H1 (cell line): ENCODE measurements at regions not wholly inside any gene's neighbourhood (a gene's known extent, or its start where the extent isn't known, plus 50 kb on each side); places are given as distances from the start of the nearest gene placed in this dataset.

Experiments used
- CTCF ChIA-PET: fragments of 300-600 bp; sonication (Branson Sonifier 250); formaldehyde crosslinking; loops from one replicate; lab custom pipeline; 2021; ENCODE audit not compliant: partially characterized antibody; lab: Charles Lee
- POLR2A ChIA-PET: fragments of 300-600 bp; sonication (Branson Sonifier 250); formaldehyde crosslinking; loops from one replicate; lab custom pipeline; 2021; ENCODE audit warnings: inconsistent platforms; ENCODE audit not compliant: partially characterized antibody; lab: Charles Lee
- DNase-seq, 2 experiments: peaks; one replicate each; pipeline versions ENCODE4 v3.0.0 to v3.0.0-alpha.2; 2010 to 2022; ENCODE audit warnings: low spot score in 2 of 2, low read depth in 1 of 2, mixed read lengths in 1 of 2
- FAIRE-seq: peaks from 2 replicates; lab custom pipeline; 2011; peaks lifted over from hg19 to GRCh38; lab: Jason Lieb, UNC
- H2AFZ ChIP-seq: 2 replicates; pipeline ENCODE4 v1.8.1; 2012; ENCODE audit warnings: low read length, inconsistent platforms
- H2AK5ac ChIP-seq: 2 replicates; pipeline ENCODE4 v1.6.1; 2013; ENCODE audit warnings: low read depth, low read length
- H2BK120ac ChIP-seq: replicated peaks from 2 replicates; pipeline ENCODE3; 2013; ENCODE audit warnings: low read depth, low read length, inconsistent platforms
- H2BK12ac ChIP-seq: 2 replicates; pipeline ENCODE4 v1.6.1; 2013; ENCODE audit warnings: low read depth, low read length
- H2BK15ac ChIP-seq: 2 replicates; pipeline ENCODE4 v1.6.1; 2013; ENCODE audit warnings: low read length
- H2BK20ac ChIP-seq: 2 replicates; pipeline ENCODE4 v1.6.1; 2013; ENCODE audit warnings: low read length
- H2BK5ac ChIP-seq: 2 replicates; pipeline ENCODE4 v1.6.1; 2013; ENCODE audit warnings: low read depth, low read length
- H3K14ac ChIP-seq: 2 replicates; pipeline ENCODE4 v1.6.1; 2013; ENCODE audit warnings: inconsistent platforms; ENCODE audit not compliant: insufficient read length
- H3K18ac ChIP-seq: 2 replicates; pipeline ENCODE4 v1.6.1; 2013; ENCODE audit warnings: low read length; ENCODE audit errors: extremely low read depth
- H3K23ac ChIP-seq: 2 replicates; pipeline ENCODE4 v1.6.1; 2013; ENCODE audit warnings: inconsistent platforms; ENCODE audit not compliant: insufficient read length
- H3K23me2 ChIP-seq: 2 replicates; pipeline ENCODE4 v1.6.1; 2013; ENCODE audit warnings: low read depth, low read length
- H3K27ac ChIP-seq: 2 replicates; pipeline ENCODE4 v1.6.1; 2011; ENCODE audit warnings: low read depth, low read length, inconsistent platforms
- H3K27me3 ChIP-seq, 4 experiments: replicated peaks in 1 of 4; 1 replicate in 1 of 4; 2 replicates in 3 of 4; pipeline versions ENCODE4 v1.6.1 to v1.8.1; 2011 to 2013; ENCODE audit warnings: low read length in 3 of 4, mild to moderate bottlenecking in 3 of 4, inconsistent platforms in 2 of 4, mixed read lengths in 2 of 4, moderate library complexity in 1 of 4; ENCODE audit not compliant: control insufficient read depth in 3 of 4, insufficient read depth in 3 of 4; ENCODE audit errors: extremely low read depth in 1 of 4
- H3K36me3 ChIP-seq, 4 experiments: 2 replicates each; pipeline versions ENCODE4 v1.6.1 to v1.8.1; 2011 to 2013; ENCODE audit warnings: mild to moderate bottlenecking in 4 of 4, low read length in 3 of 4, moderate library complexity in 2 of 4, control low read depth in 1 of 4, inconsistent platforms in 1 of 4; ENCODE audit not compliant: insufficient read depth in 4 of 4, control insufficient read depth in 2 of 4
- H3K4ac ChIP-seq: replicated peaks from 2 replicates; pipeline ENCODE3; 2013; ENCODE audit warnings: low read length, low read depth, mixed read lengths, inconsistent platforms; ENCODE audit not compliant: insufficient read length
- H3K4me1 ChIP-seq, 4 experiments: replicated peaks in 1 of 4; 1 replicate in 1 of 4; 2 replicates in 3 of 4; pipeline versions ENCODE4 v1.6.1 to v1.8.1; 2011 to 2013; ENCODE audit warnings: low read length in 3 of 4, inconsistent platforms in 2 of 4, mixed read lengths in 1 of 4; ENCODE audit not compliant: insufficient read depth in 4 of 4, control insufficient read depth in 3 of 4
- H3K4me2 ChIP-seq, 2 experiments: 2 replicates each; pipeline versions ENCODE4 v1.6.1 to v1.8.1; 2011 to 2013; ENCODE audit warnings: low read depth in 2 of 2, low read length in 2 of 2, control low read depth in 1 of 2, inconsistent platforms in 1 of 2, mild to moderate bottlenecking in 1 of 2; ENCODE audit not compliant: insufficient read depth in 1 of 2
- H3K4me3 ChIP-seq, 4 experiments: fragments of 200-600, 300-600 bp in 1 of 4; sonication (generic), shearing (Covaris generic), sonication (Bioruptor Twin) in 1 of 4; 2 replicates each; pipeline versions ENCODE4 v1.5.1 to v1.8.1; 2011 to 2016; ENCODE audit warnings: low read length in 4 of 4, low read depth in 3 of 4, control low read depth in 2 of 4, inconsistent platforms in 2 of 4, mild to moderate bottlenecking in 2 of 4, mixed read lengths in 1 of 4, moderate library complexity in 1 of 4; ENCODE audit not compliant: insufficient read depth in 2 of 4; ENCODE audit errors: extremely low read depth in 1 of 4
- H3K56ac ChIP-seq: replicated peaks from 2 replicates; pipeline ENCODE3; 2013; ENCODE audit warnings: low read depth, mild to moderate bottlenecking, mixed read lengths, low read length, inconsistent platforms; ENCODE audit not compliant: insufficient read length
- H3K79me1 ChIP-seq: 2 replicates; pipeline ENCODE4 v1.6.1; 2013; ENCODE audit warnings: low read depth, low read length, control low read depth
- H3K79me2 ChIP-seq, 2 experiments: 2 replicates each; pipeline versions ENCODE4 v1.6.1 to v1.8.1; 2012 to 2013; ENCODE audit warnings: low read length in 2 of 2, mild to moderate bottlenecking in 2 of 2, inconsistent platforms in 1 of 2; ENCODE audit not compliant: insufficient read depth in 2 of 2, control insufficient read depth in 1 of 2
- H3K9ac ChIP-seq, 4 experiments: replicated peaks in 1 of 4; 1 replicate in 1 of 4; 2 replicates in 3 of 4; pipeline versions ENCODE4 v1.6.1 to v1.8.1; 2011 to 2013; ENCODE audit warnings: low read depth in 3 of 4, low read length in 3 of 4, control low read depth in 2 of 4, mild to moderate bottlenecking in 2 of 4, moderate library complexity in 2 of 4, inconsistent platforms in 1 of 4; ENCODE audit errors: extremely low read depth in 1 of 4
- H3K9me3 ChIP-seq, 2 experiments: 2 replicates each; pipeline versions ENCODE4 v1.6.1 to v1.8.1; 2012 to 2013; ENCODE audit warnings: mild to moderate bottlenecking in 2 of 2, moderate library complexity in 2 of 2, control low read depth in 1 of 2, inconsistent platforms in 1 of 2, low read depth in 1 of 2, low read length in 1 of 2, mixed read lengths in 1 of 2; ENCODE audit not compliant: insufficient read depth in 2 of 2
- H4K20me1 ChIP-seq, 2 experiments: replicated peaks in 1 of 2; 2 replicates each; pipeline versions ENCODE3 to v1.8.1; 2011 to 2013; ENCODE audit warnings: inconsistent platforms in 2 of 2, low read length in 2 of 2, mild to moderate bottlenecking in 1 of 2; ENCODE audit not compliant: insufficient read depth in 2 of 2, control insufficient read depth in 1 of 2
- H4K5ac ChIP-seq: 2 replicates; pipeline ENCODE4 v1.6.1; 2013; ENCODE audit warnings: low read length, low read depth, mixed read lengths, inconsistent platforms; ENCODE audit not compliant: insufficient read length
- H4K8ac ChIP-seq: 2 replicates; pipeline ENCODE4 v1.8.0; 2013; ENCODE audit warnings: mild to moderate bottlenecking, moderate library complexity, low read length, inconsistent platforms; ENCODE audit not compliant: insufficient read depth; ENCODE audit errors: extremely low read depth
- H4K91ac ChIP-seq: replicated peaks from 2 replicates; pipeline ENCODE3; 2013; ENCODE audit warnings: low read length, mixed read lengths, inconsistent platforms; ENCODE audit not compliant: insufficient read length
- CEBPB ChIP-seq: IDR thresholded peaks from 2 replicates; pipeline ENCODE4 v1.6.1; 2012; ENCODE audit warnings: low read depth, low read length
- CHD1 ChIP-seq: IDR thresholded peaks from 2 replicates; pipeline ENCODE4 v1.6.1; 2012; ENCODE audit warnings: low read depth, low read length, improper control_type of control experiment
- CHD2 ChIP-seq: IDR thresholded peaks from 2 replicates; pipeline ENCODE4 v1.6.1; 2012; ENCODE audit warnings: low read length, improper control_type of control experiment
- CREB1 ChIP-seq: IDR thresholded peaks from 2 replicates; pipeline ENCODE4 v1.6.1; 2012; ENCODE audit warnings: inconsistent platforms
- GTF2F1 ChIP-seq: IDR thresholded peaks from 2 replicates; pipeline ENCODE4 v1.6.1; 2012; ENCODE audit warnings: low read depth, low read length, improper control_type of control experiment, borderline replicate concordance
- JUND ChIP-seq: IDR thresholded peaks from 2 replicates; pipeline ENCODE4 v1.6.1; 2011; ENCODE audit warnings: mild to moderate bottlenecking, improper control_type of control experiment, low read length
- POLR2AphosphoS5 ChIP-seq: IDR thresholded peaks from 2 replicates; pipeline ENCODE4 v1.6.1; 2011; ENCODE audit warnings: low read depth, low read length
- SAP30 ChIP-seq: fragments of 300-600 bp; sonication (generic); IDR thresholded peaks from 2 replicates; pipeline ENCODE4 v1.7.1; 2012; ENCODE audit warnings: low read length, moderate library complexity, mild to moderate bottlenecking, inconsistent platforms; ENCODE audit not compliant: insufficient read depth, insufficient replicate concordance
- TCF12 ChIP-seq: IDR thresholded peaks from 2 replicates; pipeline ENCODE4 v1.6.1; 2011; ENCODE audit warnings: low read depth, mild to moderate bottlenecking, low read length
- YY1 ChIP-seq: IDR thresholded peaks from 2 replicates; pipeline ENCODE4 v1.6.1; 2011; ENCODE audit warnings: low read depth, mild to moderate bottlenecking, low read length
- WGBS, 2 experiments: shearing (Covaris generic) in 1 of 2; methylation state at CpG; one replicate each; pipeline versions ENCODE4 v1.1.6 to v1.1.7; 2013 to 2015; ENCODE audit warnings: low lambda C conversion rate in 2 of 2, mixed read lengths in 2 of 2, inconsistent platforms in 1 of 2, low coverage in 1 of 2, missing lambda C conversion rate in 1 of 2; ENCODE audit not compliant: insufficient replicate concordance in 2 of 2, insufficient coverage in 1 of 2, insufficient read length in 1 of 2; ENCODE audit errors: extremely low coverage in 1 of 2, missing lambda C conversion rate in 1 of 2; 5-methylcytosine and 5-hydroxymethylcytosine counted together
- TF ChIP-seq, protein P1 (sequence below): IDR thresholded peaks from 2 replicates; pipeline ENCODE4 v1.6.1; 2011; ENCODE audit warnings: low read depth, mild to moderate bottlenecking, low read length; ENCODE audit not compliant: insufficient read depth
- TF ChIP-seq, protein P2 (sequence below): IDR thresholded peaks from 2 replicates; pipeline ENCODE4 v1.6.1; 2012; ENCODE audit warnings: low read length, inconsistent platforms
- TF ChIP-seq, protein P3 (sequence below): IDR thresholded peaks from 2 replicates; pipeline ENCODE4 v1.6.1; 2012; ENCODE audit warnings: inconsistent platforms

DNA sequence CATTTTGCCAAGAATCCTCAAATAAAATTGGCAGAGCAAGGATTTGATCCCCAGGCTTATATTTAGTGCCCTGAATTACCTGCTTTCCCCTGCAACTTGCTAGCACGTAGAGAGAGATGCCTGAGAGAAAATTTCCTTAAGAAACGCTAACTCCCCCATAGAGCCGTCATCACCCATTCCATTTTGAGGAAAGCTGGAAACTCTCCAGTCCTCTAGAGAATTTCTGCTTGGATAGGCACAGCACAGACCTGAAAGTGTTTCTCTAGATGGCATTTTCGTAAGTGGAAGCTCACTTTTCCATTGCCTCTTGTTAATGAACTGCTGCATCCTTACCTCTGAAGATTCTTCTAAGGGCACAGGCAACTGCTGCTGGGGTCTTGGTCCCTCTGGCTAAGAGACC is 277.8 kb upstream of the SIX2 start:
- Histone ChIP-seq H4K8ac (no peak overlapping the region), H2AK5ac (no peak overlapping the region), H2BK120ac (no peak overlapping the region), H3K14ac (no peak overlapping the region), H3K23me2 (no peaks in the 10 kb centered on the region), H3K79me1 (no peaks in the 10 kb centered on the region), H3K56ac (no peak overlapping the region), H4K91ac (no peak overlapping the region), H2AFZ (no peak overlapping the region), H3K27me3 (no peaks in the 10 kb centered on the region), H3K18ac (no peak overlapping the region), H3K4me2 (no peak overlapping the region), H2BK20ac (no peak overlapping the region), H3K36me3 (no peaks in the 10 kb centered on the region), H3K4me3 (no peak overlapping the region), H4K5ac (no peak overlapping the region), H3K27ac (no peak overlapping the region), H2BK15ac (no peak overlapping the region), H3K4ac (no peak overlapping the region), H3K4me1 (peaks cover 0 to 3% (median 0%) of the 10 kb centered on the region in 4 experiments; a peak in 1 of 7 replicates), H3K9ac (no peak overlapping the region), H3K9me3 (peaks cover 8 to 10% of the 10 kb centered on the region in 2 experiments; a peak in 2 of 4 replicates), H4K20me1 (no peaks in the 10 kb centered on the region), H3K23ac (no peak overlapping the region), H2BK12ac (no peak overlapping the region), H3K79me2 (no peaks in the 10 kb centered on the region), H2BK5ac (no peak overlapping the region)
- ChIA-PET POLR2A (no interaction called here), CTCF (interaction anchor here (1.4 to 2.0 kb wide), 2 partner anchors 9 to 11 kb away, joined by 3 to 11 read pairs; no protein-coding TSS in a partner anchor)
- 90% methylated on average over 4 of the region's 4 CpGs; no CpG with 5 or more reads in 1 of the 2 experiments for WGBS, 2 experiments
- FAIRE-seq (no peak), DNase-seq (no peak)
- TF ChIP-seq, protein P1, sequence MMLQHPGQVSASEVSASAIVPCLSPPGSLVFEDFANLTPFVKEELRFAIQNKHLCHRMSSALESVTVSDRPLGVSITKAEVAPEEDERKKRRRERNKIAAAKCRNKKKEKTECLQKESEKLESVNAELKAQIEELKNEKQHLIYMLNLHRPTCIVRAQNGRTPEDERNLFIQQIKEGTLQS = no peak
- no peak for TF ChIP-seq JUND
- no peak for TF ChIP-seq CHD2
- TF ChIP-seq POLR2AphosphoS5 = no peak
- TF ChIP-seq TCF12 = no peak
- no peak for TF ChIP-seq CEBPB
- TF ChIP-seq, protein P2, sequence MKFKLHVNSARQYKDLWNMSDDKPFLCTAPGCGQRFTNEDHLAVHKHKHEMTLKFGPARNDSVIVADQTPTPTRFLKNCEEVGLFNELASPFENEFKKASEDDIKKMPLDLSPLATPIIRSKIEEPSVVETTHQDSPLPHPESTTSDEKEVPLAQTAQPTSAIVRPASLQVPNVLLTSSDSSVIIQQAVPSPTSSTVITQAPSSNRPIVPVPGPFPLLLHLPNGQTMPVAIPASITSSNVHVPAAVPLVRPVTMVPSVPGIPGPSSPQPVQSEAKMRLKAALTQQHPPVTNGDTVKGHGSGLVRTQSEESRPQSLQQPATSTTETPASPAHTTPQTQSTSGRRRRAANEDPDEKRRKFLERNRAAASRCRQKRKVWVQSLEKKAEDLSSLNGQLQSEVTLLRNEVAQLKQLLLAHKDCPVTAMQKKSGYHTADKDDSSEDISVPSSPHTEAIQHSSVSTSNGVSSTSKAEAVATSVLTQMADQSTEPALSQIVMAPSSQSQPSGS = no peak
- no peak for TF ChIP-seq CREB1
- TF ChIP-seq, protein P3, sequence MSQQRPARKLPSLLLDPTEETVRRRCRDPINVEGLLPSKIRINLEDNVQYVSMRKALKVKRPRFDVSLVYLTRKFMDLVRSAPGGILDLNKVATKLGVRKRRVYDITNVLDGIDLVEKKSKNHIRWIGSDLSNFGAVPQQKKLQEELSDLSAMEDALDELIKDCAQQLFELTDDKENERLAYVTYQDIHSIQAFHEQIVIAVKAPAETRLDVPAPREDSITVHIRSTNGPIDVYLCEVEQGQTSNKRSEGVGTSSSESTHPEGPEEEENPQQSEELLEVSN = no peak
- no peak for TF ChIP-seq YY1
- no peak for TF ChIP-seq CHD1
- TF ChIP-seq SAP30 = no peak
- no peak for TF ChIP-seq GTF2F1
